CD4-positive, alpha-beta T cell (primary cell): ENCODE measurements at regions not wholly inside any gene's neighbourhood (a gene's known extent, or its start where the extent isn't known, plus 50 kb on each side); places are given as distances from the start of the nearest gene placed in this dataset.

ENCODE experiments used
- ATAC-seq: fragments of 200-7000 bp; cut with Tn5 transposase; one replicate; pipeline ENCODE4 v1.10.0; 2022; ENCODE audit warnings: mild to moderate bottlenecking; ENCODE audit not compliant: poor library complexity
- CTCF ChIA-PET: fragments of 350-600 bp; sonication (Branson Sonifier 250); formaldehyde crosslinking; loops from one replicate; lab custom pipeline; 2021; ENCODE audit warnings: antibody characterized with exemption, inconsistent platforms; lab: Charles Lee
- POLR2A ChIA-PET: fragments of 350-600 bp; sonication (Branson Sonifier 250); formaldehyde crosslinking; loops from one replicate; lab custom pipeline; 2021; ENCODE audit warnings: antibody characterized with exemption, inconsistent platforms; lab: Charles Lee
- DNase-seq, 14 experiments: peaks; one replicate each; pipeline ENCODE4 v3.0.0-alpha.2; 2013 to 2020; ENCODE audit warnings: mixed read lengths in 2 of 14
- H3K27ac ChIP-seq, 2 donors: one replicate each; pipeline versions ENCODE4 v1.5.1 to v1.7.0; 2013; ENCODE audit warnings: low read length in 2 of 2, low read depth in 1 of 2, mild to moderate bottlenecking in 1 of 2
- H3K27me3 ChIP-seq, 2 experiments: 1 replicate in 1 of 2; 2 replicates in 1 of 2; pipeline versions ENCODE4 v1.6.1 to v1.7.0; 2013; ENCODE audit warnings: low read length in 2 of 2, control low read depth in 1 of 2, mild to moderate bottlenecking in 1 of 2, moderate library complexity in 1 of 2; ENCODE audit not compliant: insufficient read depth in 2 of 2, control insufficient read depth in 1 of 2
- H3K36me3 ChIP-seq: one replicate; pipeline ENCODE4 v1.6.1; 2013; ENCODE audit warnings: low read length, control low read depth; ENCODE audit not compliant: insufficient read depth
- H3K4me1 ChIP-seq: one replicate; pipeline ENCODE4 v1.6.1; 2013; ENCODE audit warnings: low read length, control low read depth; ENCODE audit not compliant: insufficient read depth
- H3K4me3 ChIP-seq: one replicate; pipeline ENCODE4 v1.5.1; 2013; ENCODE audit warnings: mild to moderate bottlenecking, low read length, moderate library complexity
- H3K9me3 ChIP-seq, 2 experiments: 1 replicate in 1 of 2; 2 replicates in 1 of 2; pipeline versions ENCODE4 v1.6.1 to v1.7.0; 2013; ENCODE audit warnings: low read length in 2 of 2, mild to moderate bottlenecking in 2 of 2, control low read depth in 1 of 2, moderate library complexity in 1 of 2; ENCODE audit not compliant: control insufficient read depth in 1 of 2, insufficient read depth in 1 of 2
- H3K27ac Mint-ChIP-seq: one replicate; pipeline ENCODE4 v1.8.0; 2020; ENCODE audit warnings: mixed read lengths
- H3K27me3 Mint-ChIP-seq: one replicate; pipeline ENCODE4 v1.8.0; 2021; ENCODE audit warnings: mixed read lengths
- H3K36me3 Mint-ChIP-seq: one replicate; pipeline ENCODE4 v1.8.0; 2021; ENCODE audit warnings: low read depth, mixed read lengths
- H3K4me1 Mint-ChIP-seq: one replicate; pipeline ENCODE4 v1.8.0; 2021; ENCODE audit warnings: low read depth, mixed read lengths
- H3K4me3 Mint-ChIP-seq: one replicate; pipeline ENCODE4 v1.8.0; 2020; ENCODE audit warnings: mild to moderate bottlenecking, mixed read lengths
- H3K9me3 Mint-ChIP-seq: one replicate; pipeline ENCODE4 v1.8.0; 2020; ENCODE audit warnings: mixed read lengths
- intact Hi-C, 2 experiments: fragments of 100-400 bp; cut with DNase I in 1 of 2; cut with micrococcal nuclease in 1 of 2; formaldehyde crosslinking; loops; one replicate each; pipeline versions ENCODE4 v1.15.1 to v1.9.0; 2023 to 2025; cut with DNase I, micrococcal nuclease
- TF ChIP-seq, protein P1 (sequence below): fragments of 200-600 bp; IDR thresholded peaks from one replicate; pipeline ENCODE4 v1.8.0; 2022; ENCODE audit warnings: antibody characterized with exemption, mild to moderate bottlenecking

GRCh38 chr4:67380154-67380553 lies 165.1 kb downstream of the CENPC start:
- Histone ChIP-seq H3K36me3 (no peaks in the 10 kb centered on the region), H3K27ac (no peak overlapping the region), H3K27me3 (no peaks in the 10 kb centered on the region), H3K4me3 (no peak overlapping the region), H3K4me1 (no peaks in the 10 kb centered on the region), H3K9me3 (peaks cover 0 to 20% of the 10 kb centered on the region in 2 experiments)
- Mint-ChIP-seq H3K4me1 (no peaks in the 10 kb centered on the region), H3K9me3 (no peaks in the 10 kb centered on the region), H3K4me3 (no peak overlapping the region), H3K27me3 (peaks cover 13% of the 10 kb centered on the region), H3K36me3 (no peaks in the 10 kb centered on the region), H3K27ac (no peak overlapping the region)
- ChIA-PET CTCF (no interaction called here), POLR2A (no interaction called here)
- intact Hi-C loops: no loop called here
- DNase-seq (no peak), ATAC-seq (no peak)
- TF ChIP-seq, protein P1, sequence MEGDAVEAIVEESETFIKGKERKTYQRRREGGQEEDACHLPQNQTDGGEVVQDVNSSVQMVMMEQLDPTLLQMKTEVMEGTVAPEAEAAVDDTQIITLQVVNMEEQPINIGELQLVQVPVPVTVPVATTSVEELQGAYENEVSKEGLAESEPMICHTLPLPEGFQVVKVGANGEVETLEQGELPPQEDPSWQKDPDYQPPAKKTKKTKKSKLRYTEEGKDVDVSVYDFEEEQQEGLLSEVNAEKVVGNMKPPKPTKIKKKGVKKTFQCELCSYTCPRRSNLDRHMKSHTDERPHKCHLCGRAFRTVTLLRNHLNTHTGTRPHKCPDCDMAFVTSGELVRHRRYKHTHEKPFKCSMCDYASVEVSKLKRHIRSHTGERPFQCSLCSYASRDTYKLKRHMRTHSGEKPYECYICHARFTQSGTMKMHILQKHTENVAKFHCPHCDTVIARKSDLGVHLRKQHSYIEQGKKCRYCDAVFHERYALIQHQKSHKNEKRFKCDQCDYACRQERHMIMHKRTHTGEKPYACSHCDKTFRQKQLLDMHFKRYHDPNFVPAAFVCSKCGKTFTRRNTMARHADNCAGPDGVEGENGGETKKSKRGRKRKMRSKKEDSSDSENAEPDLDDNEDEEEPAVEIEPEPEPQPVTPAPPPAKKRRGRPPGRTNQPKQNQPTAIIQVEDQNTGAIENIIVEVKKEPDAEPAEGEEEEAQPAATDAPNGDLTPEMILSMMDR: no peak

DNA sequence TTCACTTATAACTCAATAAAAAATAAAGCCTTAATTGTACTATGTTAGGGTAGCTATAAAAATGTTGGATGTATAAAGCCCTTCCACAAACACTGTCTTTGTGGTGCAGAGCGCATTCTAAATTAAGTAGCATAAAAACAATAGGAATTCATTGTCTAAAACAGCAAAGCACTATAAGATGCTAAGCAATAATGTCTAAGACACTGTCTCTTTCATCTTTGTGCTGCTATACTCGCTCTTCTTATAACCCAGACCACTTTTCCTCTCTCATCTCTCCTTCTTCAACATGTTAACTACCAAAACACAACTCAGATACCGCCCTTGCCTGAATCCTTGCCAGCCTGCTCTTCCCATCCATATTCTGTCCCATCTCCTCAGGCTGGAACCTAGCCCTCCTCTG lies 170.0 kb downstream of the CENPC start:
- intact Hi-C loops: no loop called here
- Mint-ChIP-seq H3K27me3 (peaks cover 8% of the 10 kb centered on the region), H3K27ac (no peak overlapping the region), H3K36me3 (no peaks in the 10 kb centered on the region), H3K4me3 (no peak overlapping the region), H3K9me3 (no peaks in the 10 kb centered on the region), H3K4me1 (no peaks in the 10 kb centered on the region)
- H3K27ac ChIP-seq: no peak overlapping the region
- CTCF ChIA-PET: no interaction called here
- no peaks in the 10 kb centered on the region for H3K4me1 ChIP-seq
- peaks cover 0 to 5% of the 10 kb centered on the region in 2 experiments for H3K9me3 ChIP-seq
- no peaks in the 10 kb centered on the region for H3K36me3 ChIP-seq
- DNase-seq: no peak
- H3K27me3 ChIP-seq: no peaks in the 10 kb centered on the region
- no peak for ATAC-seq
- H3K4me3 ChIP-seq: no peak overlapping the region
- POLR2A ChIA-PET: no interaction called here
- TF ChIP-seq, protein P1: no peak

- no peak overlapping the region for H3K27ac Mint-ChIP-seq
- CTCF ChIA-PET: no interaction called here
These were observed 173.7 kb downstream of the CENPC start for GRCh38 chr4:67371615-67372014.

More at GRCh38 chr4:67371615-67372014, 173.7 kb downstream of the CENPC start:
- no peak overlapping the region for H3K4me3 ChIP-seq
- TF ChIP-seq, protein P1: no peak
- no peaks in the 10 kb centered on the region for H3K4me1 Mint-ChIP-seq
- no peaks in the 10 kb centered on the region for H3K9me3 Mint-ChIP-seq
- no peaks in the 10 kb centered on the region for H3K36me3 Mint-ChIP-seq
- H3K27me3 Mint-ChIP-seq: no peaks in the 10 kb centered on the region
- no peaks in the 10 kb centered on the region for H3K27me3 ChIP-seq
- no peaks in the 10 kb centered on the region for H3K9me3 ChIP-seq
- intact Hi-C loops: no loop called here
- ATAC-seq (no peak), DNase-seq (no peak)
- no peaks in the 10 kb centered on the region for H3K4me1 ChIP-seq
- no peaks in the 10 kb centered on the region for H3K36me3 ChIP-seq
- H3K27ac ChIP-seq: no peak overlapping the region
- POLR2A ChIA-PET: no interaction called here
- H3K4me3 Mint-ChIP-seq: no peak overlapping the region
